Activated CD8-positive, alpha-beta T cell treated with anti-CD3 and anti-CD28 coated beads for 36 hours (primary cell): ENCODE measurements at regions not wholly inside any gene's neighbourhood (a gene's known extent, or its start where the extent isn't known, plus 50 kb on each side); places are given as distances from the start of the nearest gene placed in this dataset.

Experiments
- ATAC-seq: fragments of 200-7000 bp; cut with Tn5 transposase; one replicate; pipeline ENCODE4 v1.10.0; 2021; ENCODE audit warnings: mild to moderate bottlenecking, moderate library complexity
- CTCF ChIA-PET: fragments of 350-600 bp; sonication (Branson Sonifier 250); formaldehyde crosslinking; loops from one replicate; lab custom pipeline; 2021; ENCODE audit warnings: antibody characterized with exemption; lab: Charles Lee
- POLR2A ChIA-PET: fragments of 350-600 bp; sonication (Branson Sonifier 250); formaldehyde crosslinking; loops from one replicate; lab custom pipeline; 2021; ENCODE audit warnings: antibody characterized with exemption; lab: Charles Lee
- DNase-seq: peaks from one replicate; pipeline ENCODE4 v3.0.0-alpha.2; 2020
- H3K27ac Mint-ChIP-seq: one replicate; pipeline ENCODE4 v1.8.0; 2021; ENCODE audit warnings: mild to moderate bottlenecking, mixed read lengths
- H3K27me3 Mint-ChIP-seq: one replicate; pipeline ENCODE4 v1.8.0; 2021; ENCODE audit warnings: mixed read lengths
- H3K36me3 Mint-ChIP-seq: one replicate; pipeline ENCODE4 v1.8.0; 2021; ENCODE audit warnings: low read depth, mixed read lengths
- H3K4me1 Mint-ChIP-seq: one replicate; pipeline ENCODE4 v1.8.0; 2021; ENCODE audit warnings: low read depth, mixed read lengths
- H3K4me3 Mint-ChIP-seq: one replicate; pipeline ENCODE4 v1.8.0; 2021; ENCODE audit warnings: mild to moderate bottlenecking, moderate library complexity, mixed read lengths
- H3K9me3 Mint-ChIP-seq: one replicate; pipeline ENCODE4 v1.8.0; 2021; ENCODE audit warnings: mixed read lengths
- CTCF ChIP-seq: fragments of 200-600 bp; IDR thresholded peaks from one replicate; pipeline ENCODE4 v1.8.0; 2022; ENCODE audit warnings: antibody characterized with exemption, mild to moderate bottlenecking
- intact Hi-C: fragments of 100-400 bp; cut with micrococcal nuclease; formaldehyde crosslinking; loops from one replicate; pipeline ENCODE4 v1.10.0; 2022

DNA sequence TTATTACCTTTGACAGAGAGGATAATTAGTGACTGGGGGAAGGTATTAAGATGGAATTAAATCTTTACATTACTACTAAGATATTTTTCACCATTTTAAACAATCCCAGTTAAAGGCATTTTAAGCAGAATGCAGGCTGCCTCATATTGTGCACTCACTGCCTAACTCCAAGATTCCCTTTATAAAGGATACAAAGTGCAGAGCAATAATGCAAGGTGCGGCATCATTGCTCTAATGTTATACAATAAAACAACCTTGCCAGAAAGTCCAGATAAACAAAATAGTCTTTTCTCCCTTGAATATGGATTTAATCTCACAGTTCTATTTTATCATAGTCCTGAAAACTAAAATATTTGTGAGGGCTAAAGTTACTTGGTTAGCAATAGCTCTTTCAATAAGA is 1031.6 kb upstream of the SEMA6D start:
- H3K36me3 Mint-ChIP-seq, result no peaks in the 10 kb centered on the region
- ChIA-PET CTCF (no interaction called here), POLR2A (no interaction called here)
- intact Hi-C loops, result no loop called here
- no peak overlapping the region for H3K4me3 Mint-ChIP-seq
- no peak overlapping the region for H3K27ac Mint-ChIP-seq
- no peak for ATAC-seq
- peaks cover 2% of the 10 kb centered on the region for H3K9me3 Mint-ChIP-seq
- no peaks in the 10 kb centered on the region for H3K4me1 Mint-ChIP-seq
- no peak for TF ChIP-seq CTCF
- no peaks in the 10 kb centered on the region for H3K27me3 Mint-ChIP-seq
- no peak for DNase-seq

DNA sequence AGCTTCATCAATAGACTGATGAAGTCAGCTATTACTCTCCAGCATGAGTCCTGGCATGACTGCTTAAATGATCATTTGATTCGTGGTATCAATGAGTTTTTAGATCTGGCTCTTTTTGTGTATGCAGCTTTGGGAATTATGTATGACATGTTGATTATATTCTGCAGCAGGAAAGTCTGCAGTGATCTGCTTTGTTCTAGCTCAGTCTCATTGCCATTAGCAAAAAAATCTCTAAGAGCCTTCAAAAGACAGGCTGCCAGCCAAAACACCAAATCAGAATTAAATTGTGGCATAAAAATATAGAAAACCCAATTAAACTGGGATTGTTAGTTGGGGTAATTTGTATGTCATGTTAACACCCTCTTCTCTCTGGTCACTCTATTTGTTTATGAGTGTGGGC is 1021.0 kb upstream of the SEMA6D start:
- TF ChIP-seq CTCF, result no peak
- H3K9me3 Mint-ChIP-seq, result peaks cover 7% of the 10 kb centered on the region
- no peak overlapping the region for H3K27ac Mint-ChIP-seq
- ATAC-seq (no peak), DNase-seq (no peak)
- no peak overlapping the region for H3K4me3 Mint-ChIP-seq
- intact Hi-C loops, result no loop called here
- no peaks in the 10 kb centered on the region for H3K36me3 Mint-ChIP-seq
- no peaks in the 10 kb centered on the region for H3K4me1 Mint-ChIP-seq
- H3K27me3 Mint-ChIP-seq, result no peaks in the 10 kb centered on the region
- CTCF ChIA-PET, result no interaction called here
- POLR2A ChIA-PET, result no interaction called here

DNA sequence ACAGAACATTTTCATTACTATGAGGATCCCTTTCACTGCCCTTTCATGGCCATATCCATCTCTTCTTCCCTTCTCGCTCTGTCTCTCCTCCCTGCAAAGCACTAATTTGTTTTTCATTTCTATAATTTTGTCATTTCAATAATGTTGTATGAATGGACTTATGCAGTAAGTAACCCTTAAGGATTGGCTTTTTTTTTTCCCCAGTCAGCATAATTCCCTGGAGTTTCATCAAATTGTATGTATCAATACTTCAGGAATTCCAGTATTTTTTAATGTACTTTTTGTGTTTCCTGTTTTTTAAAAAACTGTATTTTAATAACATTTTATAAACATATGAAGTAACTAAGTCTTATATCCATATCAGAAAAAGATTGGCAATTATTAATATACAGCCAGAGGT is 1016.0 kb upstream of the SEMA6D start:
- Mint-ChIP-seq H3K4me3 (no peak overlapping the region), H3K9me3 (peaks cover 10% of the 10 kb centered on the region), H3K4me1 (no peaks in the 10 kb centered on the region), H3K27me3 (no peaks in the 10 kb centered on the region), H3K27ac (no peak overlapping the region), H3K36me3 (no peaks in the 10 kb centered on the region)
- ATAC-seq (no peak), DNase-seq (no peak)
- TF ChIP-seq CTCF, result no peak
- intact Hi-C loops, result no loop called here
- ChIA-PET CTCF (no interaction called here), POLR2A (no interaction called here)

DNA sequence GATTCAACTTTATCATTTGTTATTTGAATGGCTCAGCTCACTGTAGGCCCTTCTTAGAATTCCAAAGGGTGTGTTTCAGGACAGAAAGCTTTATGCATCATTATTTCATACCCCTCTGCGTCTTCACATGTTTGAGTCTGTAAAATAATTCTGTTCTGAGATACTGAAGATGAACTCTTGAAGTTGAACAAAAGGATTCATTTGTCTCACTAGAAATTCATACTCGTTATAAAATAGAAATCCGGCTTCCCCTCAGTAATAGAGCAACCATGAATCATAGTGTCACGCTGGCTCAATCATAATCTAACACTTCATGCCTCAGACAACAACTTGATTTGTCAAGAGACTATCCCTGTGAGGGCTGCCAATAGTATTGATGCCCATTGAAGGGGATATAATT is 1015.4 kb upstream of the SEMA6D start:
- Mint-ChIP-seq H3K4me3 (no peak overlapping the region), H3K27me3 (no peaks in the 10 kb centered on the region), H3K4me1 (no peaks in the 10 kb centered on the region), H3K27ac (no peak overlapping the region), H3K36me3 (no peaks in the 10 kb centered on the region), H3K9me3 (peaks cover 12% of the 10 kb centered on the region)
- ChIA-PET POLR2A (no interaction called here), CTCF (no interaction called here)
- intact Hi-C loops, result no loop called here
- no peak for TF ChIP-seq CTCF
- DNase-seq, result no peak
- no peak for ATAC-seq

- DNase-seq, result no peak
- H3K4me1 Mint-ChIP-seq, result no peaks in the 10 kb centered on the region
Measured at GRCh38 chr15:46703020-46703861, 1014.1 kb upstream of the SEMA6D start.

More at GRCh38 chr15:46703020-46703861, 1014.1 kb upstream of the SEMA6D start:
- peaks cover 11% of the 10 kb centered on the region for H3K9me3 Mint-ChIP-seq
- intact Hi-C loops, result no loop called here
- ChIA-PET POLR2A (no interaction called here), CTCF (interaction anchor here (1.3 kb wide), 1 partner anchor 31 kb away, joined by 3 read pairs; no protein-coding TSS in a partner anchor)
- no peak overlapping the region for H3K4me3 Mint-ChIP-seq
- H3K36me3 Mint-ChIP-seq, result no peaks in the 10 kb centered on the region
- H3K27ac Mint-ChIP-seq, result no peak overlapping the region
- TF ChIP-seq CTCF, result no peak
- ATAC-seq, result no peak
- H3K27me3 Mint-ChIP-seq, result no peaks in the 10 kb centered on the region
